GOT3 (cell line): ENCODE measurements at regions not wholly inside any gene's neighbourhood (a gene's known extent, or its start where the extent isn't known, plus 50 kb on each side); places are given as distances from the start of the nearest gene placed in this dataset.
"Not testable (repeated sequence)": the region's sequence is repeated elsewhere in the genome, so short reads cannot be mapped to it uniquely, and the experiment has no call there.

ENCODE experiments used
- DNase-seq: peaks from one replicate; lab custom pipeline; 2025; ENCODE audit warnings: mixed read lengths; lab: John Stamatoyannopoulos, UW

DNA sequence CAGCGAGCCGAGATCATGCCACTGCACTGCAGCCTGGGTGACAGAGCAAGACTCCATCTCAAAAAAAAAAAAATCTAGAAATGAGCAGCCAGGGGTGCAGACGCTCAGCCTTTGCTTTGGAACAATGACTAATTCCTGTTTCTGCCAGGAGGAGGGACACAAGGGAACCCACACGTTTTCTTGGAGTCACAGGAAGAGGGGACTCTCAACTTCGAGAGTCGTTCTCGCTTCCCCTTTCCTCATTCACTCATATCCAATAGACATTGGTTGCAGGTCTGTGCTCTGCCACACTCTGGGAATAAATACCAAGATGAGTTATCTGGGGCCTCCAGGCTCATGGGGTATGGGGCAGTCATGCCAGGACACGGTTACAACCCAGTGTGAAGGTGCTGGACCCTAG, 91.5 kb upstream of the RREB1 start:
- no peak for DNase-seq

DNA sequence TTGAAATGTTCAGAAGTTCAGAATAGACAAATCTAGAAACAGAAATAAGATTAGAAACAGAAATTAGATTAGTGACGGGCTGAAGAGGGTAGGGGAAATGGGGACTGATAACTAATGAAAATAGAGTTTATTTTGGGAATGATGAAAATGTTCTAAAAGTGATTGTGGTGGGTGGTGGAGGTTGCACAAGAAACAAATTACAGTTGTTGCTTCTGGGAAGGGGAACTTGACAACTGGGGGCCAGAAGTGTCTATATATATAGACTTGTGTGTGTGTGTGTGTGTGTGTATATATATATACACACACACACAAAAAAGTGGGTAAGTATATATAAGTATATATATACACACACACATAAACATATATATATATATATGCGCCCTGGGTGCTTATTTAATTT, 86.5 kb upstream of the RREB1 start:
- no peak for DNase-seq

DNA sequence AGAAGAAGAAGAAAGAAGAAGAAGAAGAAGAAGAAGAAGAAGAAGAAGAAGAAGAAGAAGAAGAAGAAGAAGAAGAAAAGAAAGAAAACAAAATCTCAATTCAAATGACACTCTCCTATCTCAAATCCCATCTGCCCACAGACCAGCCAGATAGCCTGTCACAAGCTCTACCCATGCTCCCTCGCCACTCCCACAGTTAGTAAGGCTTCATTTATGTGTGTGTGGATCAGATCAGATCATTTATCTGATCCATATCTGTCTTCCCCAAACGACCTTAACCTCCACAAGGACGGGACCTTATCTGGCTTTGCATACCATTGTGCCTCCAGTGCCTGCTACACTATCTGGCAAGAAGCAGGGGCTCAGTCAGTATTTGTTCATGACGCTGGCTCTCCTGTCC, 81.9 kb upstream of the RREB1 start:
- no peak for DNase-seq

DNA sequence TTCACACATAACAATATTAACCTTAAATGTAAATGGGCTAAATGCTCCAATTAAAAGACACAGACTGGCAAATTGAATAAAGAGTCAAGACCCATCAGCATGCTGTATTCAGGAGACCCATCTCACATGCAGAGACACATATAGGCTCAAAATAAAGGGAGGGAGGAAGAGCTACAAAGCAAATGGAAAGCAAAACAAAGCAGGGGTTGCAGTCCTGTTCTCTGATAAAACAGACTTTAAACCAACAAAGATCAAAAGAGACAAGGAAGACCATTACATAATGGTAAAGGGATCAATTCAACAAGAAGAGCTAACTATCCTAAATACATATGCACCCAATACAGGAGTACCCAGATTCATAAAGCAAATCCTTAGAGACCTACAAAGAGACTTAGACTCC, 78.8 kb upstream of the RREB1 start:
- DNase-seq = not testable (repeated sequence)

DNA sequence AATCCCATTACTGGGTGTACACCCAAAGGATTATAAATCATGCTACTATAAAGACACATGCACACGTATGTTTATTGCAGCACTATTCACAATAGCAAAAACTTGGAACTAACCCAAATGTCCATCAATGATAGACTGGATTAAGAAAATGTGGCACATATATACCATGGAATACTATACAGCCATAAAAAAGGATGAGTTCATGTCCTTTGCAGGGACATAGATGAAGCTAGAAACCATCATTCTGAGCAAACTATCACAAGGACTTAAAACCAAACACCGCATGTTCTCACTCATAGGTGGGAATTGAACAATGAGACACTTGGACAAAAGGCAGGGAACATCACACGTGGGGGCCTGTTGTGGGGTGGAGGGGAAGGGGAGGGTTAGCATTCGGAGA, 76.8 kb upstream of the RREB1 start:
- not testable (repeated sequence) for DNase-seq

DNA sequence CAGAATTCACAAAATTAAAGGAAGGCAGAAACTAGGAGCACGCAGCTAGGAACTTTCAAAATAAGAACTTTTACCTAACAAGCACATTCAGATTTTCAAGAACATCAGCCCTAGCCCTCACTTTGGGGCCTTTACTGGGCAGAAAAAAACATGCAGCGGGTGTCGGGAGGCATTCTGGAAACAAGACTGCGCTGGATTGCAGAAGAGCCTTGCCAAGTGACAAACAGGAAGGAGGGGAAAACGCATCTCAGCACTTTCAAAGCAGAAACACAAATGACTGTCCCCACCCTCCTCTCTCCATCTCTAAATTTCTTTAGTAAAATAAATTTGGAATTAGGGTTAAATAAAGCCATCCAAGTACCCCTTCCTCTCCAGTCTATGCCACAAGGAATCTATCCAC, 74.6 kb upstream of the RREB1 start:
- DNase-seq = no peak

DNA sequence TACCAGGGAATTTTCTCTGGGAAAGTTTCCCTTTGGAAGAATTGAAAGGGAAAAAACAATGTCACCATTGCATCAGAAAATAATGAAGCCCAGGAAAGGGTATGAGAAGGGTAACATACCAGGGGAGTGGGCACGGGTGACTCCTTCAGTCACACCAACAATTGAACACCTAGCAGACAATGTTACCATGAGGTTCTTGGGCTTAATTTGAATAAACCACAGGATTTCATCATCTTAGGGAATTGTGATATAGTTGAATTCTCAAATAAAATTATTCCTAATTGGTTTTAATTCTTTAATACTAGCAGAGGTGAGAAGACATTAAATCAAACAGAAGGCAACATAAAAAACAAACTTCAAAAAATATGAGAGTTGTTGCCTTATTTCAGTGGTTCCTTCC, 73.7 kb upstream of the RREB1 start:
- no peak for DNase-seq

DNA sequence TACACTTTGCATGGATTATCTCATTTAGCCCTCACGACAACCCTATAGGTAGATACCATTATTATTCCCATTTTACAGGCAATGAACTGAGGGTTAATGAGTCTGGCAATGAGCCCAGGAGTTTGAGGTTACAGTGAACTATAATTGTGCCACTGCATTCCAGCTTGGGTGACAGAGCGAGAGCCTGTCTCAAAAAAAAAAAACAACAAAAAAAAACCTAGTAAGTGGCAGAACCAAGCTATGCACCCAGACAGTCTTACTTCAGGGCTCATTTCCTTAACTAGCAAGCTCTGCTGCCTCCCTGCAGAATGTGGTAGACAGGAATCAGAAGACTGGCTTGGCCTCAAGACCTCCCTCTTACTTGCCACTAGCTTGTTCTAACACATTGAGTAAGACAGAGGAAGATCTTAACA, 71.9 kb upstream of the RREB1 start:
- no peak for DNase-seq

DNA sequence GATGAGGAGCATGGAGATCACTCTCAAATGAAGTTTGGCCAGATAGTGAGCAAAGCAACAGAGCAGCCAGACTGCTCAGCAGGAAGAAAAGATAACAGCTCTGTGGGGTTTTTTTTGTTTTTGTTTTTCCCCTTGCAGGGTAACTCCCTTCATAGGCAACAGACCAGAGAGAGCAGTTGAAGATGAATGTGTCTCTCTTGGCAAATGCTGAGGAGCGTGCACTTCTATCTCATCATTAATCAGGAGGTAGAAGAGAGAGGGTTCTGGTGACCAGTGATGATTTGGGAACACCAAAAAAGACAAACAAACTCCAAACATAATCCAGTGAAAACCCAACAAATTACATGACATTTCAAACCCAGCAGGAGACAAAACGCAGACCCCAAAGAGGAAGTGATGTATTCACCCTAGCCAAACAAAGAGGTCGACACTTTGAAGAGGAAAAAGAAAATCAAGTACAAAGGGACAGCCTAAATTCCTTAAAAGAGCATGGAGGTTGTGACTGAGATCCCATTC, 66.2 kb upstream of the RREB1 start:
- no peak for DNase-seq

DNA sequence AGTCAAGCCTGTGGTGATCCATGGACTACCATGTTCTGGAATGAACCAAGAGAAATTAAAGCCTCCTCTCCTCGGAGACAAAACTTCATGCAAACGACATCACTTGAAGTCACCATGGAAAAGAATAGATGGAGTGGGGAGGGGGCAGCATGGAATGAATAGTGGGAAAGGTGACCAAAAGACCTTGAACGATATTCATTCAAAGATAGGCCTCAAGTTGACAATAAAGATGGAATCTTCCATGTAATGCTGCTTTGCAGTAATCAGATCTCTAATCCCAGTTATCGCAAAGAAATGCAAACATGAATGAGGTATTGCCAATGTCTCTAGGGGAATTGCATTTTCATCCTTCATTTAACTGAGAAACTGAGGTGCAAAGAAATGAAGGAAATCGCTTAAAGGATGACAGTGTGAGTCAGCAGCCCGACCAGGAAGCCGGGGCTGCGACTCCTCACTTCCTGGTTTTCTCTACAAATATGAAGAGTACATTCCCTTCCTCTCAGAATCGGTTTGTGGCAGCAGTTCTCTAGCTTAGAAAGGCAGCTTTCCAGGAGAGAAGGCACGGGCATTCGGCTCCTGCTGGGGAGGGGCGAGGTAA, 65.6 kb upstream of the RREB1 start:
- DNase-seq = no peak

DNA sequence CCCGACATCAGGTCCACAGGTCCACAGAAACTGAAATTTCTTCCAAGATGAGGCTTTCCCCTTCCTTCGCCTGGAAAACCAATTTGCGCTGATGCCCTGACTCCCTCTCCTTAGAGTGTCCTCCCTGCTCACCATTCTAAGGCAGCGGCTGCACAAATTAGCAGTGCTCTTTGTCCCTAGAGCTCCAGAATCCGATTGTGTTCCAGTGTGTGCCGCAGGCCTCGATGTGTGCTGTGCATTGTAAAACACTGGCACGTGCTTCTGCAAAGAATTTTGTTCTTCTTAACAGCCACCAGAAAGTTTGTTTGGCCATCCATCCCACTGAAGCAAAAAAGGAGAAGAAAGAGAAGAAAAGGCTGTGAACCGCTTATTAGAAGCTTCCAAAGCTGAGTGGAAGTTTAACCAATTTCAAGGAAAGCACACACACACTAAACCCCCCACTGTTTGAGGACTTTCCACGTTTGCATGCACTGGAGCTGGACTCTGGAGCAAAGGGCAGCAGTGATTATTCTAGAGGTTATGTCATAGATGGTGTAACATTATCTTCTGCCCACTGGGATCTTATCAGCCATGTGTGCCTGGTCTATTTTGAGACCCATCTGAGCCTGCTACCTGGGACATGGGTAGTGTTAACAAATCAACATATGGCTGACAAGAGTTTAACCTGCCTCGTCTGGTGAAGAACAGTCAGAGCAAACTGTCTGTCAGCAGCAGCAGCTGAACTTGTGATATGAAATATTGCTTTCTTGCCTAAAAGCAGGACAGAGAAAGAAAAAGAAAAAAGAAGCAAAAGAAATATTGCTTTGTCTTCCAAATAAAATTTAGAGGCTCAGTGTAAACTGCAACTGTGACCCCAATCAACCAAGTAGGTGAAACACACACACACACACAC, 64.9 kb upstream of the RREB1 start:
- DNase-seq = no peak

DNA sequence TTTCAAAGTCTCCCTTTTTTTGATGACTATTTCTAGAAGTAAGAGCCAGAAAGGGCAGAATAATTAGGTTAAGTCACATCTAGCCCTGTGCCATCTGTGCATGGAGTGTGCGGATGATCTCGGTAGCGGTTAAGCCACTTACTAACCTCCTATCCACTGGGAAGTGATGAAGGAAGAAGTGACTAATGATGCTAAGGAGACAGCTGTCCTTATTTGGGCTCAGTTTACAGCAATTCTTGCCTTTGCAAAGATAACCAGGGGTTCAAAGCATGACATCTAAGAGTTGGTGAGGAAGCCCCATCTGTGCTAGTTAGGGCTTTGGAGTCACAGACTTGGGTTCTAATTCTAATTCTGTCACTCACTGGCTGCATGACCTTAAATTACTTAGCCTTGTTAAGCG, 62.4 kb upstream of the RREB1 start:
- no peak for DNase-seq

DNA sequence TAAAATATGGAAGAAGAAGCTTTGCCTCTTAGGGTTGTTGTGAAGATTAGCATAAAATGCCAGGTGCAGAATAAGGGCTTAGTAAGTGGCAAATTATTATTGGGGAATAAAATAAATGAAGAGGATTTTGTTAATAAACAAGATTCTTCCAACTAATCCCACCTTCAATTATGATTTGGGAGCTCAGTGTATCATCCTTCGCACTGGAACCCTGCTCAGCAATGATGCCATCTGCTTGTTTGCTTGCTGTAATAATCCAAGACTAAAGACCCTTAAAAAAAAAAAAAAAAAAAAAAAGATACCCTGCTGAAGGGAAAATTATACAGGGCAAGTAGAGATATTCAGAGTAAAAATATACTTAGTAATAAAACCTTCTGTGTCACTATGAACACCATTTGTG, 62.0 kb upstream of the RREB1 start:
- DNase-seq = no peak

DNA sequence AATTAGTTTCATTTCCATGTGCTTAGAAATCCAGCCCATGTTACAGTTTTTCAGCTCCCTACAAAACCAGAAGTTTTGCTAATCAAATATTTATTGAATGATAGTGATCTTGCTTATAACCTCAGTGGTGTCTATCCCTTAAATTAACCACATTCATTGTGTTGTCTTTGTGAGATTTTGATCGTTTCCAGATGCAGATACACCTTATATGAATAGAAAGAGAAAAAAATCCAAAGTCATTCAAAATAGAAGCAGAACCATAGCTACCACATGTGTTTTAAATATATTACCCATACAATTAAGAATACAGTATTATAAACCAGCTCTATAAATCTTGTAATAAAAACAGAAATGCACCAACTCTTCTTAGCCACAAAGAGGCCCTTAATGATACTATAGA, 60.6 kb upstream of the RREB1 start:
- no peak for DNase-seq

DNA sequence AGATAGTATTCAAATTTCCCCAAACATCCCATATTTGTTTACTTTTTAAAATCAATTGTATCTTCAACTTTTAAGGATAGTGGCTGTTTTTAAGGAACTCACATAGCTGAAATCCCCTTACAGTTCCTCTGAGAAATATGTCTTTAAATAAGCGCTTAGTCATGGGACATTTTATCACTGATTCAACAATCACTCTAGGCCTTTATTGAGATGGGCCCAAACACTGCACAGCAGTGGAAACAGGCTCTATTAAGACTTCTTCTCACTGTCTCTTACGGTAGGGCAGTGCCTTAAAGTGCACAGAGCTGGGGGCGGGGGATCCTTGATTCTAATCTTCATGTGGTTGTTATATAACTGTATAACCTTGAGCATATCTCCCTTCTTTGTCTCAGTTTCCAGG, 59.8 kb upstream of the RREB1 start:
- no peak for DNase-seq

DNA sequence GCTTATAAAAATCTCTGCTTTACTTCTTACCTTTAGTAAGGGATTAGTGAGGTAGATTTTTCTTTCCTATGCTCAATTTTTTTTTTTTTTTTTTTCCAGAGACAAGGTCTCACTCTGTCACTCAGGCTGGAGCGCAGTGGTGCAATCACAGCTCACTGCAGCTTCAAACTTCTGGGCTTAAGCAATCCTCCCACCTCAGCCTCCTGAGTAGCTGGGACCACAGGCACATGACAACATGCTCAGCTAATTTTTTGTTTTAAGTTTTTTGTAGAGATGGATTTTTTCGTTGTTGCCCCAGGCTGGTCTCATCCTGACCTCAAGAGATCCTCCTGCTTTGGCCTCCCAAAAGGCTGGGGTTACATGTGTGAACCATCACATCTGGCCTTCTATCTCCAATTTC, 58.9 kb upstream of the RREB1 start:
- no peak for DNase-seq

DNA sequence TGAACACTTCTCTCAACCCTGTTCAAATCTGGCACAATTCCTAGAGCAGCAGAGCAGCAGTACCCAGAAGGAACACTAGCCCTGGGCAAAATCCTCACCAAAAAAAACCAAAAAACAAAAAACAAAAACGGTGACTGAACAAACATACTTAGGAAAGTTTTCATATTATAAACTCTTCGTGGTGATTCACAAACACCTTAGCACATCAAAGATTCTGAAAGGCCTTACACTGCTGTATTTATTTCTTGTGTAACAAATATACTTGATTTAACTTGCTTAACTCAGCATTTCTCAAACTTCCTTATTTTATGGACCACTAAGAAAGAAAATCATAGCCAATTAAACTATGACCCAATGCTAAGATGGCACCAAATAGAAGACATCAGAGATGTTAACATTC, 57.8 kb upstream of the RREB1 start:
- DNase-seq = no peak

DNA sequence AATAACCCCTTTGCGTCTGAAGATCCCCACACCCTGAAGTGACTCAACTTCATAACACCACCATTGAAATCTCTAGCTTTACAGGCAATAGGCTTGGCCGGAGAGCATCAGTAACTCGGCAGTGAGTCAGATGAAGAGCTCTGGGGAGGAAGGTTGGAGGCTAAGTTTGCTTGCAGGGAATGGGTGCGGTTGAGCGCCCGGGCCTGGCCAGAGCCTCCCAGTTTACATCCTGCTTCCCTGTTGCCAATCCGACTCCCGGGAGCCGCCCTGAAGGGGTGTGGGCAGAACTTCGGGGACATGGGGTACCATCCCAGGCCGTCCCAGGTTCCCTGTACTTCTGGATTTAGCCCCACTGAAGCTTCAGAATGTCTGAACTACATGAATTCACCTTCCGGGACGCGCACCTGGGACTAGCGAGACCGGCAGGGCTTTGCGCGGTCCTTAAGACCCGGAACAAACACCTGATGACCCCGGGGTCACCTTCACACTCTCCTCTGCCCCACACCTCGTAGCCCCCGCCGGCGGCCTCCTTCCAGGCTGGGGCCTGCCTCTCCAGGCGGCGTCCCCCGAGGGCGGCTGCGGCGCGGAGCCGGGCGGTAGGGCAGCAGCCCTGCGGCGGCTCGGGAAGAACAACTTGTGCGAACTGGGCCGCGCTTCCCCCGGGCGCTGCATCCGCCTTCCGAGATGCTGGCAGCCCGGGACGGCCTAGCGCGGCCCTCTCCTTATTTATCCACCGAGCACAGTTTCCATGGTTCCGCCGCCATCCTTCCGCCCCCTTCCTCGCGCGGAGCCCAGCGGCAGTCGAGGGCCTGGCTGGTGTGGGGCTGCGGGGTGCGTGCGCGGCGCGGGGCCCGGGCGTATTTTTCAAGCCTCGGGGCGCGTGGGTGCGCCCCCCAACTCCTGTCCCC, 56.6 kb upstream of the RREB1 start:
- DNase-seq = peak; percentile 37

DNA sequence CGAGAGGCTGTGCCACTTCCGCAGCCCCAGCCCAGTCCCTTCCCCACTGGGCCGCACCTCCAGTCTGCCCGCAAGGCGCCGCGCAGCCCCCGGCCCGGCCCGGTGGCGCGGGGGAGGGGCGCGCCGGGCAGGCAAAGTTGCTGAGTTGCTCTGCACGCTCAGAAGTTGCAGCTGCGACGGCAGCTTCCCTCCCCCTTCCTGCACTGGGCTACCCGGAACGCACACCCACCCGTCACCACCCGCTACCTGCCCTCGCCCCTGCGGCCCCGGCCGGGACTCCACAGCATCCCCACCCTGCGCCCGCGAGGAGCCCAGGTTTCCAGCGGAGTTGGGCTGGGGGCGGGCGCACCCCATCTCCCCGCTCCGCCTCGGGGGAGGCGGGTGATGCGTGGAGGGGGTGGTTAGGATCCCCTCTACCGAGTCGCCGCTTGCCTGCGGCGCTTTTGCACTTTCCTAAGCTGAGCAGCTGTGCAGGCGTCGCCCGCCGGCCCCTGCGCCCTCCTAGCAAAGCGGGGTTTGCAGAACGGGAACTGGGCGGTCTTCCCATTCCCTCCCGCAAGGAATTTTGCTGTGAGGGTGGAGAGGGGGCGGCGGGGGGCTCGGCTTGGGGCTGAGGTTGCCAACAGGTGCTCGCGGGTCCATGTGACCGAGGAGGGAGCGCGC, 55.9 kb upstream of the RREB1 start:
- DNase-seq = no peak

DNA sequence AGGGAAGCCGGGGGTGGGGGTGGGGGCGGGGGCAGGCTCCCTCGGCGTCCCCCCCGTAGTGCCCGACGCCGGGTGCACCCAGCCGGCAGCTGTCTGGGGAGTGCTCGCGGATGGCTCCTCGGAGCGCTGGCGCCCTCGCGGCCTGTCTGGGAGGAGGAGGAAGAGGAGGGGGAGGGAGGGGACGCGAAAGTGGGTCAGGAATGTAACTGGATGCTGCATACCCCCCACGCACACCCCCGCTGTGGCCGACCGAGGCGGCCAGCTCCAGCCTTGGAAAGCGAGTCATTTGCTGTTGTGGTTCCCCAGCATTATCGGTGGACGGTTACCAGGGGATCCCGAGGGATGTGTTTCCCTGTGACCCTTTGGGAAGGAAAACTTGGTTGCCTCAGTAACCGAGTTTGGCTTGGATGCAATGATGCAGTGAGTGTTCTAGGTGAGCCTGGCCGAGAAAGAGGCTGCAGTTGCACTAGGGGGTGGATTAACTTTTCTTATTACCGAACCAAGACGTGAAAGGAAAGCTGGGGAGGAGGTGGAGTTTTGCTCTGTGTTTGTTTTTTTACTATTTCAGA, 55.2 kb upstream of the RREB1 start:
- peak; percentile 25 for DNase-seq

DNA sequence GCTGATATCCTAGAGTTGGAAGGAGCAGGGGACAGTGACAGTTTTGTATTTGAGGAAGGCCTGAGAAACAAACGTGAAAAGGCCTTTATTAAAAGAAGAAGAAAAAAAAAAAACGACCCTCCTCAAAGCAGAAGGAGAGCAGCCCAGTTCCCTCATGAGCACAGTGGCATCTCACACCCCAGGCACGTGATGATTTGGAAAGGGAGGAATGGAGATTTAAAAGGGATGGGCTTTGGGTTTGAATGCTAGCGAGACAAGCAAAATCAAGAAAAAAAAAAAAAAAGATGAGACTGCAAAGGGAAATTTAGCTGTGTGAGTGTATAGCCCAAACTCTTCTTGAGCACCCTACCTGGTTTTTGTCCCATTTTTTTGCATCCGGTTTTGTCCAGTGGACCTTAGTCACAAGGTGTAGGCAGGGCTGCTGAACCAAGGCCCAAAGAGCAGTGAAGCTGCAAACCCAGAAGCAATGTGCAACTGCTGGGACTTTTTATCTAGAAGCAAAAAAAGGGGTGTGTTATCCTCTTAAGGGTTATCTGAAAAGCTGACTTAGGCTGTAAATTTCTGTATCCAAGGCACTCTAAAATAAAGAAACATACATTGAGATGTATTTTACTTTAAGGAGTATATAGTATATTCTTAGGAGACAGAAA, 54.5 kb upstream of the RREB1 start:
- no peak for DNase-seq
